Transverse colon (tissue), 4 donors: ENCODE measurements at regions not wholly inside any gene's neighbourhood (a gene's known extent, or its start where the extent isn't known, plus 50 kb on each side); places are given as distances from the start of the nearest gene placed in this dataset.

Experiments
- DNase-seq: peaks from one replicate; pipeline ENCODE4 v3.0.0-alpha.2; 2019
- H3K27ac ChIP-seq, 4 donors: fragments of 200-600 bp; sonication (generic); 2 replicates each; pipeline ENCODE4 v1.5.1; 2016 to 2018; ENCODE audit warnings: inconsistent platforms in 4 of 4
- H3K27me3 ChIP-seq: fragments of 200-600 bp; sonication (generic); 2 replicates; pipeline ENCODE4 v1.5.1; 2017; ENCODE audit warnings: inconsistent platforms
- H3K36me3 ChIP-seq, 4 donors: fragments of 200-600 bp; sonication (generic); 2 replicates each; pipeline ENCODE4 v1.5.1; 2017 to 2019; ENCODE audit warnings: inconsistent platforms in 4 of 4
- H3K4me1 ChIP-seq, 4 donors: fragments of 200-600 bp; sonication (generic); 2 replicates each; pipeline ENCODE4 v1.5.1; 2017 to 2020; ENCODE audit warnings: inconsistent platforms in 4 of 4
- H3K4me3 ChIP-seq, 4 donors: fragments of 200-600 bp; sonication (generic); 1 replicate in 1 of 4; 2 replicates in 3 of 4; pipeline versions ENCODE4 v1.5.1 to v1.6.1; 2017 to 2019; ENCODE audit warnings: inconsistent platforms in 4 of 4
- H3K9me3 ChIP-seq, 2 donors: fragments of 200-600 bp; sonication (generic); 2 replicates each; pipeline ENCODE4 v1.5.1; 2017 to 2019; ENCODE audit warnings: inconsistent platforms in 2 of 2
- EP300 ChIP-seq: sonication (generic); formaldehyde crosslinking; IDR thresholded peaks from one replicate; pipeline ENCODE4 v1.6.1; 2017; ENCODE audit warnings: antibody characterized with exemption, low read depth
- POLR2A ChIP-seq: fragments of 450-650 bp; IDR thresholded peaks from one replicate; pipeline ENCODE4 v1.6.1; 2016; ENCODE audit warnings: antibody characterized with exemption, mild to moderate bottlenecking, moderate library complexity
- POLR2AphosphoS5 ChIP-seq, 3 donors: sonication (generic); formaldehyde crosslinking; IDR thresholded peaks; one replicate each; pipeline ENCODE4 v1.6.1; 2016; ENCODE audit warnings: antibody characterized with exemption in 3 of 3
- WGBS, 2 donors: methylation state at CpG; one replicate each; pipeline ENCODE4 v1.1.5; 2018; ENCODE audit warnings: low coverage in 1 of 2; 5-methylcytosine and 5-hydroxymethylcytosine counted together
- in situ Hi-C, 4 donors: fragments of 200-750 bp; cut with MboI; loops; one replicate each; pipeline versions ENCODE4 v1.15.0 to v1.15.1; 2017; ENCODE audit warnings: low sequenced_read_pairs in 3 of 4, low pct_ligation_motif_present in 1 of 4, low pct_unique_long_range_greater_than_20kb in 1 of 4
- intact Hi-C: fragments of 100-400 bp; cut with DNase I; formaldehyde crosslinking; loops from one replicate; pipeline ENCODE4 v1.15.1; 2023; ENCODE audit warnings: low total_unique reads
- TF ChIP-seq, protein P1 (sequence below), 5 experiments: fragments of 200-600 bp in 3 of 5; fragments of 450-650 bp in 2 of 5; sonication (generic) in 3 of 5; IDR thresholded peaks; 1 replicate in 2 of 5; 2 replicates in 3 of 5; pipeline ENCODE4 v1.5.1; 2016 to 2017; ENCODE audit warnings: antibody characterized with exemption in 5 of 5, inconsistent platforms in 3 of 5, mild to moderate bottlenecking in 2 of 5, moderate library complexity in 1 of 5

DNA sequence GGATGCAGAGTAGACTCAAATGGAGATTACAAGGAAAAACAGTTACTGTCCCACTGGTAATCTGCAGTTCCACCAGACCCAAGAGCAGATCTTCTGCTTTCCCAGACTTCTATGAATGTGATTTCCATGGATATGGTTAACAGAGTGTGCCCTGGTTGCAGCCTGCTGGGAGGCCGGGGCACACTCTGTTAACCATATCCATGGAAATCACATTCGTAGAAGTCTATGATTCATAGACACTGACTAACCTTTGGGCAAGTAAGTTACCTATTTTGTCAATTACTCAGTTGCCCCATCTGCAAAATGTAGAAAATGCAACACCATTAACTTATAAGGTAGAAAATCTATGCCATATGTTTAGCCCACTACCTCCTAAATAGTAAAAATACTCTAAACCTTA lies 443.1 kb upstream of the PITX2 start:
- Histone ChIP-seq H3K36me3 (no peaks in the 10 kb centered on the region), H3K4me3 (no peak overlapping the region), H3K9me3 (no peaks in the 10 kb centered on the region), H3K27me3 (no peaks in the 10 kb centered on the region), H3K4me1 (no peaks in the 10 kb centered on the region), H3K27ac (no peak overlapping the region)
- in situ Hi-C loops (no loop called here), intact Hi-C loops (no loop called here)
- WGBS, 2 donors: 82% methylated on average over 2 of the region's 2 CpGs; no CpG with 5 or more reads in 1 of the 2 donors
- DNase-seq: no peak
- no peak for TF ChIP-seq EP300
- TF ChIP-seq POLR2A: no peak
- TF ChIP-seq, protein P1, sequence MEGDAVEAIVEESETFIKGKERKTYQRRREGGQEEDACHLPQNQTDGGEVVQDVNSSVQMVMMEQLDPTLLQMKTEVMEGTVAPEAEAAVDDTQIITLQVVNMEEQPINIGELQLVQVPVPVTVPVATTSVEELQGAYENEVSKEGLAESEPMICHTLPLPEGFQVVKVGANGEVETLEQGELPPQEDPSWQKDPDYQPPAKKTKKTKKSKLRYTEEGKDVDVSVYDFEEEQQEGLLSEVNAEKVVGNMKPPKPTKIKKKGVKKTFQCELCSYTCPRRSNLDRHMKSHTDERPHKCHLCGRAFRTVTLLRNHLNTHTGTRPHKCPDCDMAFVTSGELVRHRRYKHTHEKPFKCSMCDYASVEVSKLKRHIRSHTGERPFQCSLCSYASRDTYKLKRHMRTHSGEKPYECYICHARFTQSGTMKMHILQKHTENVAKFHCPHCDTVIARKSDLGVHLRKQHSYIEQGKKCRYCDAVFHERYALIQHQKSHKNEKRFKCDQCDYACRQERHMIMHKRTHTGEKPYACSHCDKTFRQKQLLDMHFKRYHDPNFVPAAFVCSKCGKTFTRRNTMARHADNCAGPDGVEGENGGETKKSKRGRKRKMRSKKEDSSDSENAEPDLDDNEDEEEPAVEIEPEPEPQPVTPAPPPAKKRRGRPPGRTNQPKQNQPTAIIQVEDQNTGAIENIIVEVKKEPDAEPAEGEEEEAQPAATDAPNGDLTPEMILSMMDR (IDR thresholded peaks at IDR 0.05): no peak
- no peak for TF ChIP-seq POLR2AphosphoS5 (IDR thresholded peaks at IDR 0.05)

DNA sequence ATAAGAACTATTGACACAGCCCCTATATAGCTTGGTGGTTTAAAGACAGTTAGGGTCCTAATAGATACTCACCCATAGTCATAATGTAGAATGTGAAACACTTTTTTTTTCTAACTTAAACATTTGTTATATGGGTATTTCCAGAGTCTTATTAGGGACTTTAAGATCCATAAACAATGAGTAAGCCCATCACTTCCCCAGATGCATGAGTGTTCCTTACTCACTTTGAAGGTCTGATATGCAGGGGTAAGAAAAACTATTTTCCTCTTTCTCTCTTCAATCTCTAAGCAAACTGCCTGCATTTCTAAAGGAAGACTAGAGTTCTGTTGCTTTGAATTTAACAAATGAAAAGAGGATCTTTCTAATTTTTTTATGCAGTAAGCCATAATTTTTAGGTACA lies 443.6 kb upstream of the PITX2 start:
- intact Hi-C loops: no loop called here
- TF ChIP-seq EP300: no peak
- TF ChIP-seq, protein P1 (IDR thresholded peaks at IDR 0.05): no peak
- TF ChIP-seq POLR2A: no peak
- TF ChIP-seq POLR2AphosphoS5 (IDR thresholded peaks at IDR 0.05): no peak
- Histone ChIP-seq H3K27ac (no peak overlapping the region), H3K36me3 (no peaks in the 10 kb centered on the region), H3K27me3 (no peaks in the 10 kb centered on the region), H3K4me1 (no peaks in the 10 kb centered on the region), H3K4me3 (no peak overlapping the region), H3K9me3 (no peaks in the 10 kb centered on the region)
- in situ Hi-C loops: no loop called here
- no peak for DNase-seq

DNA sequence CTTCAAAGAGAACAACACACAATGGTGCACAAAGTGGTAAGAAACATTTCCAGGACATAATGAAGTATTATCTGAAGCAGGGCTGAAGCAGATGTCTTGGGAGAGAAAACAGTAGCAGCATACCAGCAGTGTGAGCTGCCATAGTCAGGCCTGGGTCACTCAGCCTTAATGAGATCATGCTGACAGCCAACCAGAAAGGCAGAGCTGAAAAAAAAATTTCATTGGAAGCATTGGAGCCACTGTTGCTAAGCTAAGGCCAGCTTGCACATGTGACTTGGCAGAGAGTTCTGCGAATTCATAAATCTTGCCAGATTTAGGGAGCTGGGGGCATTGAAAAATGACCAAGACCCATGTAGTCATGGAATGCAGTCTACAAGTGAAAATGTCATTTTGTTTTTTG lies 444.0 kb upstream of the PITX2 start:
- in situ Hi-C loops (no loop called here), intact Hi-C loops (no loop called here)
- no peaks in the 10 kb centered on the region for H3K27me3 ChIP-seq
- no peaks in the 10 kb centered on the region for H3K36me3 ChIP-seq
- H3K9me3 ChIP-seq: no peaks in the 10 kb centered on the region
- no peak for TF ChIP-seq EP300
- TF ChIP-seq POLR2A: no peak
- no peak for TF ChIP-seq POLR2AphosphoS5 (IDR thresholded peaks at IDR 0.05)
- TF ChIP-seq, protein P1 (IDR thresholded peaks at IDR 0.05): no peak
- no peak overlapping the region for H3K27ac ChIP-seq
- H3K4me1 ChIP-seq: no peaks in the 10 kb centered on the region
- no peak for DNase-seq
- H3K4me3 ChIP-seq: no peak overlapping the region
- 86 to 92% methylated on average over 1 of the region's 1 CpG for WGBS, 2 donors

DNA sequence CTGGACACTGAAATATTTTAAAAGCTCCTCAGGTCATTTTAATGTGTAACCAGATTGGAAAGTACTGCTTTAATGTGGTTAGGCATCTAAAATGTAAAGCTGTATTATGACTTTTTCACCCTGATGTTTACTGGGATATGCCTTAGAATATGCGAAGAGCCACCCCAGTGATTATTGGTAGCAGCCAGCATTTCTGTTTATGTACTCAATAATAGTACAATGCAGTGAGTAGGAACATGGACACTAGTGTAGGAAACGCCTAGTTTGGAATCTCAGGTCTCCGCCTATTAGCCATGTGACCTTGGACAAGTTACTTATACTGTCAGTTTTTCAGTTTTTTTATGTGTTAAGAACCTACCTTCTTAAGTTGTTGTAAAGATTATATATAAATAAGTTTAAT lies 446.0 kb upstream of the PITX2 start:
- no peaks in the 10 kb centered on the region for H3K36me3 ChIP-seq
- TF ChIP-seq POLR2AphosphoS5 (IDR thresholded peaks at IDR 0.05) (no peak), POLR2A (no peak), EP300 (no peak)
- TF ChIP-seq, protein P1 (IDR thresholded peaks at IDR 0.05): no peak
- H3K4me1 ChIP-seq: no peaks in the 10 kb centered on the region
- WGBS, 2 donors: 78 to 89% methylated on average over 3 of the region's 3 CpGs
- H3K9me3 ChIP-seq: no peaks in the 10 kb centered on the region
- DNase-seq: no peak
- H3K4me3 ChIP-seq: no peak overlapping the region
- H3K27me3 ChIP-seq: no peaks in the 10 kb centered on the region
- intact Hi-C loops: no loop called here
- H3K27ac ChIP-seq: no peak overlapping the region
- in situ Hi-C loops: no loop called here
